ENCODE measurements at regions not wholly inside any gene's neighbourhood (a gene's known extent, or its start where the extent isn't known, plus 50 kb on each side); places are given as distances from the start of the nearest gene placed in this dataset.

- Histone ChIP-seq H3K9me3 (no peaks in the 10 kb centered on the region), H3K4me1 (no peaks in the 10 kb centered on the region), H3K27ac (no peak overlapping the region), H3K4me3 (no peak overlapping the region), H3K27me3 (no peaks in the 10 kb centered on the region), H3K36me3 (replicated peaks in 1 of 2; ENCODE audit: insufficient read depth in 1 of 2, low read depth in 2 of 2) (no peaks in the 10 kb centered on the region)
- intact Hi-C loops (cut with DNase I), result no loop called here
- ATAC-seq (no peak), DNase-seq (no peak)
- TF ChIP-seq POLR2A (IDR thresholded peaks at IDR 0.05) (no peak), CTCF (IDR thresholded peaks at IDR 0.05) (no peak)
- WGBS, 2 donors, result 47 to 50% methylated on average over 1 of the region's 1 CpG
Measured at GRCh38 chr6:71737953-71738352, 148.4 kb upstream of the RIMS1 start.

GRCh38 chr6:71745525-71745924 lies 140.8 kb upstream of the RIMS1 start:
- Histone ChIP-seq H3K4me1 (no peaks in the 10 kb centered on the region), H3K9me3 (no peaks in the 10 kb centered on the region), H3K4me3 (no peak overlapping the region), H3K36me3 (replicated peaks in 1 of 2; ENCODE audit: insufficient read depth in 1 of 2, low read depth in 2 of 2) (no peaks in the 10 kb centered on the region), H3K27me3 (no peaks in the 10 kb centered on the region), H3K27ac (no peak overlapping the region)
- no peak for DNase-seq
- intact Hi-C loops (cut with DNase I), result no loop called here
- 37 to 48% methylated on average over 5 of the region's 5 CpGs for WGBS, 2 donors
- TF ChIP-seq CTCF (IDR thresholded peaks at IDR 0.05) (no peak), POLR2A (IDR thresholded peaks at IDR 0.05) (no peak)
- ATAC-seq, result no peak

GRCh38 chr6:71766146-71766760 lies 120.1 kb upstream of the RIMS1 start:
- intact Hi-C loops (cut with DNase I), result no loop called here
- DNase-seq, result no peak
- 20 to 29% methylated on average over 2 of the region's 2 CpGs for WGBS, 2 donors

GRCh38 chr6:71766796-71767195 lies 119.6 kb upstream of the RIMS1 start:
- DNase-seq (no peak), ATAC-seq (no peak)
- H3K27me3 ChIP-seq, result no peaks in the 10 kb centered on the region
- 32 to 36% methylated on average over 3 of the region's 3 CpGs for WGBS, 2 donors
- H3K4me3 ChIP-seq, result no peak overlapping the region
- no peaks in the 10 kb centered on the region for H3K9me3 ChIP-seq
- no peaks in the 10 kb centered on the region for H3K4me1 ChIP-seq
- intact Hi-C loops (cut with DNase I), result no loop called here
- H3K27ac ChIP-seq, result no peak overlapping the region
- no peak for TF ChIP-seq CTCF (IDR thresholded peaks at IDR 0.05)
- TF ChIP-seq POLR2A (IDR thresholded peaks at IDR 0.05), result no peak
- no peaks in the 10 kb centered on the region for H3K36me3 ChIP-seq (replicated peaks in 1 of 2; ENCODE audit: insufficient read depth in 1 of 2, low read depth in 2 of 2)

More at GRCh38 chr6:71766146-71766760, 120.1 kb upstream of the RIMS1 start:
- Histone ChIP-seq H3K27ac (no peak overlapping the region), H3K9me3 (no peaks in the 10 kb centered on the region), H3K36me3 (replicated peaks in 1 of 2; ENCODE audit: insufficient read depth in 1 of 2, low read depth in 2 of 2) (no peaks in the 10 kb centered on the region), H3K4me3 (no peak overlapping the region), H3K4me1 (no peaks in the 10 kb centered on the region), H3K27me3 (no peaks in the 10 kb centered on the region)
- TF ChIP-seq CTCF (IDR thresholded peaks at IDR 0.05) (no peak), POLR2A (IDR thresholded peaks at IDR 0.05) (no peak)
- ATAC-seq, result no peak

GRCh38 chr6:71768356-71768755 lies 118.0 kb upstream of the RIMS1 start:
- DNase-seq (no peak), ATAC-seq (no peak)
- H3K27me3 ChIP-seq, result no peaks in the 10 kb centered on the region
- intact Hi-C loops (cut with DNase I), result no loop called here
- no peak for TF ChIP-seq POLR2A (IDR thresholded peaks at IDR 0.05)
- TF ChIP-seq CTCF (IDR thresholded peaks at IDR 0.05), result no peak
- no peaks in the 10 kb centered on the region for H3K36me3 ChIP-seq (replicated peaks in 1 of 2; ENCODE audit: insufficient read depth in 1 of 2, low read depth in 2 of 2)
- H3K9me3 ChIP-seq, result no peaks in the 10 kb centered on the region
- H3K4me1 ChIP-seq, result no peaks in the 10 kb centered on the region
- H3K27ac ChIP-seq, result no peak overlapping the region
- 17 to 19% methylated on average over 1 of the region's 1 CpG for WGBS, 2 donors
- no peak overlapping the region for H3K4me3 ChIP-seq
